G401 (cell line): ENCODE measurements at regions not wholly inside any gene's neighbourhood (a gene's known extent, or its start where the extent isn't known, plus 50 kb on each side); places are given as distances from the start of the nearest gene placed in this dataset.

Source experiments
- DNase-seq: peaks from one replicate; pipeline ENCODE4 v3.0.0-alpha.2; 2015; ENCODE audit warnings: low spot score
- in situ Hi-C: cut with HindIII; loops from 2 replicates; pipeline ENCODE4 v1.10.0; 2016; ENCODE audit warnings: low sequenced_read_pairs, mixed read lengths

GRCh38 chr2:181317511-181317910 lies 139.7 kb upstream of the ITGA4 start:
- DNase-seq = no peak
- in situ Hi-C loops = no loop called here

- no peak for DNase-seq
- in situ Hi-C loops = no loop called here
Measured at GRCh38 chr2:181318504-181319280, 138.5 kb upstream of the ITGA4 start.

GRCh38 chr2:181319286-181319685 lies 137.9 kb upstream of the ITGA4 start:
- DNase-seq = no peak
- in situ Hi-C loops = no loop called here

- DNase-seq = no peak
- in situ Hi-C loops = no loop called here
Measured at GRCh38 chr2:181320638-181321037, 136.5 kb upstream of the ITGA4 start.

GRCh38 chr2:181324912-181325311 lies 132.3 kb upstream of the ITGA4 start:
- in situ Hi-C loops = no loop called here
- no peak for DNase-seq

- in situ Hi-C loops = no loop called here
Measured at GRCh38 chr2:181326661-181327060, 130.5 kb upstream of the ITGA4 start.

GRCh38 chr2:181330286-181330685 lies 126.9 kb upstream of the ITGA4 start:
- no peak for DNase-seq
- in situ Hi-C loops = no loop called here

More at GRCh38 chr2:181326661-181327060, 130.5 kb upstream of the ITGA4 start:
- no peak for DNase-seq

GRCh38 chr2:181332044-181332605 lies 125.1 kb upstream of the ITGA4 start:
- in situ Hi-C loops = no loop called here
- DNase-seq = no peak

- in situ Hi-C loops = no loop called here
Measured at GRCh38 chr2:181334158-181334826, 122.9 kb upstream of the ITGA4 start.

GRCh38 chr2:181340891-181341290 lies 116.3 kb upstream of the ITGA4 start:
- DNase-seq = no peak
- in situ Hi-C loops = no loop called here

More at GRCh38 chr2:181334158-181334826, 122.9 kb upstream of the ITGA4 start:
- DNase-seq = no peak

GRCh38 chr2:181341855-181342600 lies 115.2 kb upstream of the ITGA4 start:
- in situ Hi-C loops = no loop called here
- no peak for DNase-seq

- in situ Hi-C loops = no loop called here
- no peak for DNase-seq
Measured at GRCh38 chr2:181348107-181348837, 108.9 kb upstream of the ITGA4 start.

GRCh38 chr2:181352158-181352557 lies 105.0 kb upstream of the ITGA4 start:
- no peak for DNase-seq
- in situ Hi-C loops = no loop called here

- no peak for DNase-seq
- in situ Hi-C loops = no loop called here
Measured at GRCh38 chr2:181354626-181355025, 102.6 kb upstream of the ITGA4 start.

GRCh38 chr2:181356526-181357130 lies 100.6 kb upstream of the ITGA4 start:
- DNase-seq = no peak
- in situ Hi-C loops = no loop called here

- in situ Hi-C loops = no loop called here
- no peak for DNase-seq
Measured at GRCh38 chr2:181357979-181358378, 99.2 kb upstream of the ITGA4 start.

GRCh38 chr2:181362561-181362960 lies 94.6 kb upstream of the ITGA4 start:
- DNase-seq = no peak
- in situ Hi-C loops = no loop called here

GRCh38 chr2:181363164-181363563 lies 94.0 kb upstream of the ITGA4 start:
- no peak for DNase-seq
- in situ Hi-C loops = no loop called here
